ENCODE measurements at regions not wholly inside any gene's neighbourhood (a gene's known extent, or its start where the extent isn't known, plus 50 kb on each side); places are given as distances from the start of the nearest gene placed in this dataset.

DNA sequence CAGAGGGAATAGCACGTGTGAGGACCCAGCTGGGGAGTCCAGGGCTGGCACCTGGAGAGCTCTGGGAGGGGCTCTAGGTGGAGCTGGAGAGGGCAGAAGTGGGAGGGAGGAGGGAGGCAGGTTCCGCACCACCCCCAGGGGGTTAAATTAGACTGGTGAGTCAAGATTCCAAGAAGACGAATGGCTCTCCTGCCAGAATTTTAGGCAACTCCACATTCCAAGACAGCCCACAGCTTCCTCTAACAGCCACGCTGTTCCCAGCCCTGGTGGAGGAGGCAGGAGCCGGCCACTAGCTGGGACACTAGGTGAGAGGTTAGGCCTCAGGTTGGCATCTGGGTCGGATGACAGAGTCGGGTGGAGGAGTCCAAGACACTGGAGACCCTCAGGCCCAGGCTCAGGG, 60.2 kb downstream of the TFAP2C start:
- Histone ChIP-seq H3K4me3 (no peak overlapping the region), H3K27ac (no peak overlapping the region), H3K4me1 (replicated peaks in 1 of 2) (no peaks in the 10 kb centered on the region)
- peak in 3 of 8 experiments; percentile 32 to 73 (median 62) for ATAC-seq (replicated peaks in 6 of 8)
- in situ Hi-C loops (cut with MboI; ENCODE audit: low pct_unique_long_range_greater_than_20kb in 2 of 9, low sequenced_read_pairs in 9 of 9, unreplicated experiment in 9 of 9) = no loop called here
- WGBS, 10 experiments = 23 to 95% (median 60%) methylated on average over 1 to 4 of the region's 7 CpGs; no CpG with 5 or more reads in 3 of the 10 experiments

DNA sequence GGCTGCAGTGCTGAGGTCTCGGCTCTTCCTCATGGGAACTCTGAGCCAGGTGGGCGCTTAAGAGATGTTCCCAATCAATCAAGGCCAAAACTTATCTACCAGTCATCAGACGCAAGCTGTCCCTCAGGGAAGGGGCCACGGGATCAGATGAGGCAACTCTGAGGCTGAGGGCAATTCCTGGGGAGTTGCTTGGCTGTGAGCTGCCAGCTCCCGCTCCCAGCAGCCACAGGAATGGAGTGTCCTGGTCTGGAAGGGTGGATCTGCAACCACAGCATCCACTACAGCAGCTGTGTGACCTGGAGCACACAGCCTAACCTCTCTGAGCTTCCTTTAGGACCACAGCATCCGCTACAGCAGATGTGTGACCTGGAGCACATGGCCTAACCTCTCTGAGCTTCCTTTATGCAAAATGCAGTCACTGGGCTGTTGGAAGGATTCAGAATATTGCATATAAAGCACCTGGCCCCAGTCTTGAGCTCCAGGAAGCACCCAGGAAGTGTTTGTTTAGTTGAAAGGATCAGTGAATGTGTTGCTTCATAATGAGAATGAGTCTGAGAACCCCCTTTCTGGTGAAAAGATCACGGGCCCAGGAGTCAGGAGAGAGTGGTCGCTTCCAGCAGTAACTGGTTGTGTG, 60.9 kb downstream of the TFAP2C start:
- Histone ChIP-seq H3K4me1 (replicated peaks in 1 of 2) (no peaks in the 10 kb centered on the region), H3K27ac (no peak overlapping the region), H3K4me3 (no peak overlapping the region)
- WGBS, 10 experiments = 67 to 100% (median 80%) methylated on average over 1 to 5 of the region's 8 CpGs; no CpG with 5 or more reads in 3 of the 10 experiments
- ATAC-seq (replicated peaks in 6 of 8) = peak in 2 of 8 experiments; percentile 12 to 36
- in situ Hi-C loops (cut with MboI; ENCODE audit: low pct_unique_long_range_greater_than_20kb in 2 of 9, low sequenced_read_pairs in 9 of 9, unreplicated experiment in 9 of 9) = no loop called here

DNA sequence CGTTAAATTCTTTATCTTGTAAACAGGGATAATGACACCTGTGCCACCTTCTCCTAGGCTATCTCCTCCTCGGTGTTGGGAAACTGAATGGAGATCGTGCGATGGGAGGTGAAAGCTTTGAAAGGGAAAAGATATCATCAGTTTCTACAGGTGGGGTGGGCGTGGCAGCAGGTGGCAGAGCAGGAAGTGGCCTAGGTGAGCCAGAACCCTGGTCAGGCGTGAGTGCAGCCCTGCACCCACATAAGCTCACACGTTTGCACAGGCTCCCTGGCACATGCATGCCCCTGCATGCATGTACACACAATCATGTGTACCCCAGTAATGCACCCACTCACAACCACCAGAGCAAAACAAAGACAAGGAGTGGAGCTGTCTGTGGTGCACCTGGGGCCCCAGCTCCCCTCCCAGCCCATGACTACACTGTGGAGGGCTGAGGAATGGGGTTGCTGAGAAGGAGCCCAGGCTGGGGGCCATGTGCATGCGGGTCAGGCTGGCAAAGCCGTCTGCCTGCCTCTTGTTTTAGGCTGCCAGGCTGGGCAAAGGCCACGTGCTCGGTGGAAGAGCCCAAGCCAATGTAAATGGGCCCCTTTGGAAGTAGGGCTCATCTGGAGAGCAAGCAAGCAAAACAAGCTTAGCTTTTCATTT, 61.5 kb downstream of the TFAP2C start:
- H3K4me1 ChIP-seq (replicated peaks in 1 of 2) = no peaks in the 10 kb centered on the region
- peak in 1 of 8 experiments; percentile 6 for ATAC-seq (replicated peaks in 6 of 8)
- H3K4me3 ChIP-seq = no peak overlapping the region
- no peak overlapping the region for H3K27ac ChIP-seq
- in situ Hi-C loops (cut with MboI; ENCODE audit: low pct_unique_long_range_greater_than_20kb in 2 of 9, low sequenced_read_pairs in 9 of 9, unreplicated experiment in 9 of 9) = no loop called here
- 60 to 100% (median 72%) methylated on average over 1 to 8 of the region's 11 CpGs; no CpG with 5 or more reads in 1 of the 10 experiments for WGBS, 10 experiments

DNA sequence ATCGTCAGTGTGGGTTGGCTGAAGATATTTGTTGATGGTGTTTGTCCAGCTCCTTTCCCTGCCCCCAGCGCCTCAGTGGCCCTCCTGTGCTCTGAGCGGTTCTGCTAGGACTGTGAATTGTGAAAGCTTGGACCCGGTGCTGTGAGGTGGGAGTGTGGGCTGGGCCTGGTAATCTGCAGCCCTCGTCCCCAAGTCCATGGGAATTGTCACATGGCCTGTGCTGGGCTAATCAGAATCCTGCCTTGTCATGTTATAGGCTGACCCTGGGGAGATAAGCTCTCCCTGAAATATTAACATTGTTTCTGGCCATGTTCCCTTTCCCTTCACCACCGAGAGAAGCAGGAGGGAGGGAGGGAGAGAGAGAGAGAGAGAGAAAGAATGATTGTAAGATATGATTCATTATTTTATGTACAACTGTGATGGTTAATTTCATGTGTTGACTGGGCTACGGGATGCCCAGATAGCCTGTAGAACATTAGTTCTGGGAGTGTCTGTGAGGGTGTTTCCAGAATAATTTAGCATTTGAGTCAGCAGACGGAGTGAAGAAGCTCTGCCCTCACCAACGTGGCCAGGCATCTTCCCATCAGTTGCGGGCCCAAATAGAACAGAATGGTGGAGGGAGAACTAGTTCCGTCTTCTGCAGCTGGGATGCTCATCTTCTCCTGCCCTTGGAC, 62.4 kb downstream of the TFAP2C start:
- ATAC-seq (replicated peaks in 6 of 8) = peak in 3 of 8 experiments; percentile 39 to 75 (median 59)
- WGBS, 10 experiments = 30 to 75% (median 69%) methylated on average over 1 to 6 of the region's 11 CpGs; no CpG with 5 or more reads in 2 of the 10 experiments
- no peak overlapping the region for H3K4me3 ChIP-seq
- H3K4me1 ChIP-seq (replicated peaks in 1 of 2) = no peaks in the 10 kb centered on the region
- in situ Hi-C loops (cut with MboI; ENCODE audit: low pct_unique_long_range_greater_than_20kb in 2 of 9, low sequenced_read_pairs in 9 of 9, unreplicated experiment in 9 of 9) = no loop called here
- no peak overlapping the region for H3K27ac ChIP-seq

DNA sequence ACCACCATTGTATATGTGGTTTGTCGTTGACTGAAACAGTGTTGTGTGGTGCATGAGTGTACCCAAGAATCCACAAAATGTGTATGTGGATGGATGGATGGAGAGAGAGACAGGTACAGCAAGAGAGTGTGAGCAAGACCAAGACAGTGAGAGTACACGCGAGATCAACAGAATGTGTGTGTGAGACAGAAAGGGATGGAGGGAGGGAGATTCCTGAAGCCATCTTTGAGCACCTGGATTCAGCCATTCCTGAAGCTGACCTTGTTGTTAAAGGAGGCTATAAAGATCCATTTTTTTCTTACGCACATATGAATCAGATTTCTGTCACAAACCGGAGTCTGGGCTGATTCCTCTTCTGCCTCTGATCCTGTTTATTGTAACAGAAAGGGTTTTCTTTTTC, 64.1 kb downstream of the TFAP2C start:
- no peak overlapping the region for H3K27ac ChIP-seq
- in situ Hi-C loops (cut with MboI; ENCODE audit: low pct_unique_long_range_greater_than_20kb in 2 of 9, low sequenced_read_pairs in 9 of 9, unreplicated experiment in 9 of 9) = no loop called here
- whole genome bisulfite sequencing, 10 experiments = 75 to 100% (median 93%) methylated on average over 2 to 5 of the region's 5 CpGs; no CpG with 5 or more reads in 1 of the 10 experiments
- no peaks in the 10 kb centered on the region for H3K4me1 ChIP-seq (replicated peaks in 1 of 2)
- no peak for ATAC-seq (replicated peaks in 6 of 8)
- H3K4me3 ChIP-seq = no peak overlapping the region

DNA sequence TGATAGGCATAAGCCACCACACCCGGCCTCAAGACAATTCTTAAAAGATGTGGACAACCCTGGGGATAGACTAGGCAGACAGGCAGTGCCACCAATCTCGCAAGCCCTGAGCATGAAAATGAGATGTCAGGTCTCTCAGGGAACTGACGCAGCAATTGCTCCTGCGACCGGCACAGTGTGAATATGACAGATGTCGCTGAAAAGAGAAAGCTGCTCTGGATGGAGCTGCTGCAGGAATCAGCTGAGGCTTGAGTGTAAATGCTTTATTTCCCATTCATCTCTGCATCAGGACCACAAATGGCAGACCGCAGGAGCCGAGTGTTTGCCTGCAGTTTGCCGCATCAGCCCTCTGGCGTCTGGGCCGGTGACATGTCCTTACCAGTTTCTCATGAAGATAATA, 68.4 kb downstream of the TFAP2C start:
- in situ Hi-C loops (cut with MboI; ENCODE audit: low pct_unique_long_range_greater_than_20kb in 2 of 9, low sequenced_read_pairs in 9 of 9, unreplicated experiment in 9 of 9) = no loop called here
- Histone ChIP-seq H3K4me3 (no peak overlapping the region), H3K4me1 (replicated peaks in 1 of 2) (no peaks in the 10 kb centered on the region), H3K27ac (no peak overlapping the region)
- ATAC-seq (replicated peaks in 6 of 8) = peak in 4 of 8 experiments; percentile 64 to 83 (median 72)
- 40 to 91% (median 73%) methylated on average over 1 to 11 of the region's 11 CpGs; no CpG with 5 or more reads in 1 of the 10 experiments for WGBS, 10 experiments

DNA sequence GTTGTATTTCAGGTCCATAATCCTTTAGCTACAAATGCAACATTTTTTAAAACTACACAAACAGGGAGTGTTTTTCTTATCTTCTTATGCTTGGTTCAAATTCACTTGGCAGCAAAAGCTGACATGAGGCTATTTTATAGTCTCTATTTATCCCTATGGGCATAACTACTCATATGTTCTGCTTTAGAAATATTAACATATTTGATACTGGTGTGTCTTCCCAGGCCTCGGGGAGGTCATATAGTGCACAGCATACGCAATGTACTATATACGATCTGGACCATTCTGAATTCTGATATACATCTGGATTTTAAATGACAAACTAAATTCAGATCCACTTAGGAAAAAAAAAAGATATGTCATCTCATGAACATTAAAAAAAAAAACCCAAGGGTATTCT, 69.2 kb downstream of the TFAP2C start:
- 0 to 100% (median 89%) methylated on average over 1 to 3 of the region's 3 CpGs; no CpG with 5 or more reads in 1 of the 10 experiments for WGBS, 10 experiments
- no peak overlapping the region for H3K27ac ChIP-seq
- peak in 3 of 8 experiments; percentile 78 to 96 (median 91) for ATAC-seq (replicated peaks in 6 of 8)
- no peaks in the 10 kb centered on the region for H3K4me1 ChIP-seq (replicated peaks in 1 of 2)
- in situ Hi-C loops (cut with MboI; ENCODE audit: low pct_unique_long_range_greater_than_20kb in 2 of 9, low sequenced_read_pairs in 9 of 9, unreplicated experiment in 9 of 9) = no loop called here
- H3K4me3 ChIP-seq = no peak overlapping the region

DNA sequence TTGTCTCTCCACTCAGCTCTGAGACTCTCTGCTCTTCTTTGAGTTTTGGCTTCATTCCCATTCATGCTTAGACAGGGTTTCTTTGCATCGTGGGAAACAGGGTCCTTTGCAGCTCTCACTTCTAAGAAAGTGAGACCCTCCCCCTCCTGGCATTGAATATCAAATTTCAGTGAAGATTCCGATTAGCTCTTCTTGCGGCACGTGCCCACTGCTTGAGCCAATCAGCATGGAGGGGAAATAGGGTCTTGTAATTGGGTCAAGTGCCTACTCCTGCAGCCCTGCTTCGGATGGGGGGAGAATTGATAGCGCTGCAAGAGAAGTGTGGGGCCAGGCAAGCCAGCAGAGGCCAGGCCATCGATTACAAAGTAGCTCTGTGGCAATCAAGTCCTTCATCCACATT, 69.6 kb downstream of the TFAP2C start:
- ATAC-seq (replicated peaks in 6 of 8) = peak in 3 of 8 experiments; percentile 22 to 77 (median 40)
- WGBS, 10 experiments = 33 to 55% (median 38%) methylated on average over 1 to 4 of the region's 7 CpGs; no CpG with 5 or more reads in 7 of the 10 experiments

DNA sequence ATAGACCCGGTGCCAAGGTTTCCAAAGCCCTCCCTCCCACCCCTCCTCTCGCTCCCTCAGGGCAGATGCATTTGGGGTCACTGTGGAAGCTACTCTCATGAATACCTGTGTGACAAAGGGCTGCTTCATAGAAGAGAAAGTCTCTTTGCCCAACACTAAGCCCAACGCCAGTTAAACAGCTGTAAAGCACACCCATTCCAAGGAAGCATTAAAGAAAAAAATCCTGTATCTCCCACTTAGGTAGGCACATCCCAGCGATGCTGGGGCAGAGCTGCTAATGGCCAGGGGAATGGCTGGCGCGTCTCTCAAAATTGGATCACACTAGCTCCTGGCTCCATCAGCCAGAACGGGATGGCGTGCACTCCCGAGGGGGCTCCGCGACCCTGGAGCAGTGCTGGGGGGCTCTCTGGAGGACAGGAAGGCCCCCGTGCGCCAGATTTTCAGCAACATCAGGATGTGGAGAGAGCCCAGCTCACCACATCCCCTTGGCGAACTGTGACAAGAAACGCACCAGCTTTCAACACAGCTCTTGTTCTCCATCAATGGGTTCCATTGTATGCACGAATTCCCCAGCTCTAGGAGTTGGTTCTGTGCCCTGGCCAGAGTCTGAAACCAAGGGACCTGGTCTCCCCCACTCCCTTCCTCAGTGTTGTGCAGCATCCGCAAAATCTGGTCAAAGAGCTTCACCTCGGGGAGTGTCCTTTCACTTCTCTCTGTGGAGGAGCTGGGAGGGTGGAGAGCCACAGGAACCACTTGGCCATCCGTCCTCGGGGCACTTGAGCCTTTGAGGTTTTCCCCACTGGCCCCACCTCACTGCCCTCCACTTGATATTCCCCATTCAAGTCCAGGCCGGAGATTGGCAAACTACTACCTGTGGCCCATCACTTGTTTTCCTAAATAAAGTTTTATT, 74.1 kb downstream of the TFAP2C start:
- H3K4me3 ChIP-seq = no peak overlapping the region

More for the DNA sequence above, 69.6 kb downstream of the TFAP2C start:
- H3K4me1 ChIP-seq (replicated peaks in 1 of 2) = no peaks in the 10 kb centered on the region
- H3K27ac ChIP-seq = no peak overlapping the region
- H3K4me3 ChIP-seq = no peak overlapping the region
- in situ Hi-C loops (cut with MboI; ENCODE audit: low pct_unique_long_range_greater_than_20kb in 2 of 9, low sequenced_read_pairs in 9 of 9, unreplicated experiment in 9 of 9) = no loop called here

DNA sequence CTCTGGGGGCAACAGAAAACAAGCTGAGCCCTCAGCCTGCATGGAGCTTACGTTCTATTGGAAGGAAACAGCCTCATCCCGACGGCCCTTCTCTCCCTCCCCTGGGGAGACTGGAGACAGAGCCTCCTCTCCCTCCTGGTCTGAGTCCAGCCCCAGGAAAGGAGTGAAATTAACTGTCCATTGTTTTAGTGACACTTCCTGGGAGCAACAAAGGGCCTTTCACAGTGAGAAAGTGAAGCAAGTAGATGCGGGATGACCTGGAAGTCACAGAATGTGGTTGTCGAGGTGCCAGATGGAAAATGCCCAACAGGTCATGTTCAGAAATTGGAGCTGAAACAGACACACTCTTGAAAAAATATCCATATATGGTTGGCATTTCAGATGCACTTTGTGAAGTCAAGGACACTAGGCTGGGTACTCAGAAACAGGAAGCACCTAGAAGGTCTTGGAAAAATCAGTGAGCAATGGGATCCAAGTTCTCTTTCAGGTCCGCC, 77.8 kb downstream of the TFAP2C start:
- in situ Hi-C loops (cut with MboI; ENCODE audit: low pct_unique_long_range_greater_than_20kb in 2 of 9, low sequenced_read_pairs in 9 of 9, unreplicated experiment in 9 of 9) = no loop called here

More for the DNA sequence above, 74.1 kb downstream of the TFAP2C start:
- Histone ChIP-seq H3K27ac (no peak overlapping the region), H3K4me1 (replicated peaks in 1 of 2) (no peaks in the 10 kb centered on the region)
- in situ Hi-C loops (cut with MboI; ENCODE audit: low pct_unique_long_range_greater_than_20kb in 2 of 9, low sequenced_read_pairs in 9 of 9, unreplicated experiment in 9 of 9) = no loop called here
- WGBS, 10 experiments = 45 to 100% (median 78%) methylated on average over 1 to 7 of the region's 21 CpGs; no CpG with 5 or more reads in 3 of the 10 experiments
- ATAC-seq (replicated peaks in 6 of 8) = no peak

DNA sequence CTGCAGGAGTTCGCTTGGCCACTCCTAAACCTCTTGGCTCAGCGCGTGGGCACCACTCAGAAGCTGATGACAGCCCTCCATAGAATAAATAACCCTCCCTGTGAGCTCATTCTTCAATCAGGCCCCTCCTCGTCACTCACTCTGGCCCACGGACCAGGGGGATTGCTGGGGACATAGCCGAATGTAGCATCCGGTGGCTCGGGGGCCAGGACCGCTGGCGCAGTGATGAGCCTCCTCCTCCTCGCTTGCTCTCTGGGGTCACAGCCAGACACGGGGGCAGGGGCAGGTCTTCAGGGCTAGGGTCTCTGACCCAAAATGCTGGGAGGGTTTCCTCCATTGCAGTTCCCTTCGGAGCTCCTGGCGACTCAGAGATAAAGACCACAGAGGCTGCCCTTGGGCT, 79.9 kb downstream of the TFAP2C start:
- H3K4me3 ChIP-seq = no peak overlapping the region
- 53 to 90% (median 73%) methylated on average over 2 to 6 of the region's 14 CpGs; no CpG with 5 or more reads in 2 of the 10 experiments for WGBS, 10 experiments
- H3K4me1 ChIP-seq (replicated peaks in 1 of 2) = peaks cover 0 to 5% of the 10 kb centered on the region in 2 donors
- in situ Hi-C loops (cut with MboI; ENCODE audit: low pct_unique_long_range_greater_than_20kb in 2 of 9, low sequenced_read_pairs in 9 of 9, unreplicated experiment in 9 of 9) = no loop called here
- no peak for ATAC-seq (replicated peaks in 6 of 8)
- H3K27ac ChIP-seq = no peak overlapping the region

More for the DNA sequence above, 77.8 kb downstream of the TFAP2C start:
- H3K4me3 ChIP-seq = no peak overlapping the region
- ATAC-seq (replicated peaks in 6 of 8) = no peak
- H3K27ac ChIP-seq = no peak overlapping the region
- 73 to 92% (median 83%) methylated on average over 2 to 4 of the region's 6 CpGs; no CpG with 5 or more reads in 5 of the 10 experiments for whole genome bisulfite sequencing, 10 experiments
- H3K4me1 ChIP-seq (replicated peaks in 1 of 2) = peaks cover 0 to 4% of the 10 kb centered on the region in 2 donors

DNA sequence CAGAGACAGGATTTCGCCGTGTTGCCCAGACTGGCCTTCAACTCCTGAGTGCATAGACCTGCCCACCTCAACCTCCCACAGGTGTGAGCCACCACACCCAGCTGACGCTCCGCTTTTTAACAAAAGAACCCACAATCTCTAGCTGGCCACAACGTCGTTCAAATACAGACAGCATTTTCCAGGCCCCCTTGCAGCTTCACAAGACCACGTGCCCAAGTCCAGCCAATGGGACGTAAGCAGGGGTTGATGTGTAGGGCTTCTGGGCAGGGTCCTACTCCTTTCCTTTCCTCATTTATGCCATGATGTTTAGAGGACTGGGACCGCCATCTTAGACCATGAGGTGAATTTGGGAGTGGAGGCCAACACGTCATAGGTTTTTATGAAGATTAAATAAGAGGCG, 81.0 kb downstream of the TFAP2C start:
- ATAC-seq (replicated peaks in 6 of 8) = no peak
- WGBS, 10 experiments = 68 to 100% (median 80%) methylated on average over 2 to 8 of the region's 11 CpGs; no CpG with 5 or more reads in 4 of the 10 experiments
- H3K4me3 ChIP-seq = no peak overlapping the region
- no peak overlapping the region for H3K27ac ChIP-seq
- in situ Hi-C loops (cut with MboI; ENCODE audit: low pct_unique_long_range_greater_than_20kb in 2 of 9, low sequenced_read_pairs in 9 of 9, unreplicated experiment in 9 of 9) = no loop called here
- H3K4me1 ChIP-seq (replicated peaks in 1 of 2) = peaks cover 0 to 5% of the 10 kb centered on the region in 2 donors
